ENCODE measurements at regions not wholly inside any gene's neighbourhood (a gene's known extent, or its start where the extent isn't known, plus 50 kb on each side); places are given as distances from the start of the nearest gene placed in this dataset.

DNA sequence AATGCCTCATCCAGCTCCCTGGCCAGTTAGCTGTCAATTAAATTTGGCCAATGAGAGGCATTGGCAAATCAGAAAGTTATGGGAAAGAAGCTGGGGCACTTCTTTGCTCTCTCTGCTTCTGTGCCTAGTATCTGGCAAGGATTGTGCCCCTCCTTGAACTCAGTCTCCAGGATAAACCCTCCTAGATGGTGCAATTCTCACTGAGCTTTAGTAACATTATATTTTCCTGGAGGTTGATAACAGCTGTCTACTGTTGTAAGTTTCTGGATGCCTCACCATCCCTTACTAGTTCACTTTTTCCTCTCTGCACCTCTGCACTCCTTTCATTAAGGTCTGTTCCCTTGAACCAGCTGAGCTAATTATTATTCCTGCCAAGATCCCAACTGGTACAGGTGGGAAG lies 329.5 kb downstream of the MFSD1 start:
- TF ChIP-seq, protein P1, sequence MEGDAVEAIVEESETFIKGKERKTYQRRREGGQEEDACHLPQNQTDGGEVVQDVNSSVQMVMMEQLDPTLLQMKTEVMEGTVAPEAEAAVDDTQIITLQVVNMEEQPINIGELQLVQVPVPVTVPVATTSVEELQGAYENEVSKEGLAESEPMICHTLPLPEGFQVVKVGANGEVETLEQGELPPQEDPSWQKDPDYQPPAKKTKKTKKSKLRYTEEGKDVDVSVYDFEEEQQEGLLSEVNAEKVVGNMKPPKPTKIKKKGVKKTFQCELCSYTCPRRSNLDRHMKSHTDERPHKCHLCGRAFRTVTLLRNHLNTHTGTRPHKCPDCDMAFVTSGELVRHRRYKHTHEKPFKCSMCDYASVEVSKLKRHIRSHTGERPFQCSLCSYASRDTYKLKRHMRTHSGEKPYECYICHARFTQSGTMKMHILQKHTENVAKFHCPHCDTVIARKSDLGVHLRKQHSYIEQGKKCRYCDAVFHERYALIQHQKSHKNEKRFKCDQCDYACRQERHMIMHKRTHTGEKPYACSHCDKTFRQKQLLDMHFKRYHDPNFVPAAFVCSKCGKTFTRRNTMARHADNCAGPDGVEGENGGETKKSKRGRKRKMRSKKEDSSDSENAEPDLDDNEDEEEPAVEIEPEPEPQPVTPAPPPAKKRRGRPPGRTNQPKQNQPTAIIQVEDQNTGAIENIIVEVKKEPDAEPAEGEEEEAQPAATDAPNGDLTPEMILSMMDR (IDR thresholded peaks at IDR 0.05) = no peak
- TF ChIP-seq EP300 (IDR thresholded peaks at IDR 0.05) = no peak
